Loucy (cell line): ENCODE measurements at regions not wholly inside any gene's neighbourhood (a gene's known extent, or its start where the extent isn't known, plus 50 kb on each side); places are given as distances from the start of the nearest gene placed in this dataset.

ENCODE experiments used
- CTCF ChIP-seq: fragments of 200-600 bp; sonication (generic); conservative IDR thresholded peaks from 2 replicates; pipeline ENCODE4 v1.5.1; 2014; ENCODE audit warnings: mild to moderate bottlenecking, antibody characterized with exemption, low read length
- EZH2phosphoT487 ChIP-seq: fragments of 200-600 bp; IDR thresholded peaks from 2 replicates; pipeline ENCODE4 v1.6.1; 2018; ENCODE audit warnings: antibody characterized with exemption, mild to moderate bottlenecking, moderate library complexity, borderline replicate concordance

GRCh38 chr1:100642826-100643225 is 76.7 kb upstream of the VCAM1 start:
- TF ChIP-seq CTCF = no peak
- no peak for TF ChIP-seq EZH2phosphoT487
